Upper lobe of right lung (tissue), 1 donor: ENCODE measurements at regions not wholly inside any gene's neighbourhood (a gene's known extent, or its start where the extent isn't known, plus 50 kb on each side); places are given as distances from the start of the nearest gene placed in this dataset.
A peak's percentile ranks its signal among the peaks of the same experiment; 100 is the strongest.

Experiments used
- ATAC-seq: fragments of 200-7000 bp; cut with Tn5 transposase; one replicate; pipeline ENCODE4 v1.9.1; 2020; ENCODE audit warnings: mild to moderate bottlenecking, moderate library complexity
- DNase-seq: peaks from one replicate; pipeline ENCODE4 v3.0.0-alpha.2; 2020
- H3K27ac ChIP-seq: fragments of 200-600 bp; one replicate; pipeline ENCODE4 v1.8.0; 2022
- H3K27me3 ChIP-seq: fragments of 200-600 bp; one replicate; pipeline ENCODE4 v1.8.0; 2022; ENCODE audit warnings: mild to moderate bottlenecking
- H3K36me3 ChIP-seq: fragments of 200-600 bp; one replicate; pipeline ENCODE4 v1.8.0; 2022
- H3K4me1 ChIP-seq: fragments of 200-600 bp; one replicate; pipeline ENCODE4 v1.8.0; 2022
- H3K4me3 ChIP-seq: fragments of 200-600 bp; one replicate; pipeline ENCODE4 v1.8.0; 2022; ENCODE audit warnings: mild to moderate bottlenecking
- H3K9me3 ChIP-seq: fragments of 200-600 bp; one replicate; pipeline ENCODE4 v1.8.0; 2022
- CTCF ChIP-seq: fragments of 200-600 bp; IDR thresholded peaks from one replicate; pipeline ENCODE4 v1.8.0; 2022; ENCODE audit warnings: antibody characterized with exemption
- intact Hi-C: fragments of 100-400 bp; cut with DNase I; formaldehyde crosslinking; loops from one replicate; pipeline ENCODE4 v1.11.0; 2022
- donor health status: DM: no; HTN: yes; CAD: no; lungs with severe emphysema.

DNA sequence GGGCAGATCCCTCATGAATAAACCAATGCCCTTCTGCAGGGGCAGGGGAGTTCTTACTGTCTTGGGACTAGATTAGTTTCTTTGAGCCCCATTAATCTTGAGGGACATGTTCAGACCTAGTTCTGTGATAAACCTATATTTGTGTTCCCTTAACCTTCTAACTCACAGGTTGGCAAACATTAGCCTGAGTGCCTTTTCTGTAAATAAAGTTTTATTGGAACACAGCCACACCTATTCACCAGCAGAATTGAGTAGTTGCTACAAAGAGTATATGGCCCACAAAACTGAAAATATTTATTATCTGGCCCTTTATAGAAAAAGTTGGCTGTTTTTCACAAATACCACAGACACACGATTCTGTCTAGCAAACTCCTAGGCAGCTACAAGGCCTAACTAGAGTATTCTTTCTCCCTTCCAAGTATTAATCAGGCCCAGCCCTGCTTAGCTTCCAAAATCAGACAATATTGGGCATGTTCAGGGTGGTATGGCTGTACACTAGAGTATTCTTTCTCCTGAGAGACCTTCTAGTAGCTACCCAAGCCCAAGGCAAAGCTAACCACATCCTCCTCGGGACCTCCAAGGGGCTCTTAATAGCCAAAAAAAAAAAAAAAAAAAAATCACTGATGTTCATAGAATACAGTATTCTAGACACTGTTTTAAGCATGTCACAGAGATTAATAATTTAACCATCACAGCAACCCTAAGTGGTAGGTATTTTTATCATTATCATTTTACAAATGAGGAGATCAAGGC is 199.3 kb upstream of the PWP1 start:
- H3K27ac ChIP-seq, result no peak overlapping the region
- no peak for DNase-seq

DNA sequence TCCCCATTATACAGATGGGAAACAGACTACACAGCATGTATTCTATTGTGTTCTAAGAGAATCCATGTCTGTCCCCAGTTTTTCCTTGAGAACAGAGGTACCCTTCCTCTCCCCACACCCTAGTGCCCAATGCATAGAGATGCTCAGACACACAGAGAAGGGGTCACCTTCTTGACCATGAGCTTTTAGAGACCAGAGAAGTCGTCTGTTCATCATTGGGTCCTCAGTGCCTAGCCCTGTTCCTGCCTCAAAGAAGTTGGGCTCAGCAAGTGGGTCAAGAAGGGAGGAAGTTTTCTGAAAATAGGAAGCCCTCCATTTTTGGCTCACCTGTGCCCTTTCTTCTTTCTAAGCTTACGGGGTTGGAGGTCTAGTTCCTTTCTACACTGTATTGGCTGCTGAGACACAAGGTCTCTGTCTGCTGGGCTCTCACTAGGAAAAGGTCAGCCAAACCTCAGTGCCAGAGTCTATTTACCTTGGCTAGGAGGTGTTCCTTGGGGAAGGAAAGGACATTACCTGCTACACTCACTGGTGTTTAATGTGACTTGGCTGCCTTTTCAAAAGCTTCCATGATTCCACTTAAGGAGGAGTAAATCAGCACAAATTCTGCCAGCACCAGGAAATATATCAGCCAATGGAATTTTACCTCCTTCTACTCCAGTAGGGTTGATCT is 198.5 kb upstream of the PWP1 start:
- Histone ChIP-seq H3K9me3 (no peaks in the 10 kb centered on the region), H3K4me1 (no peaks in the 10 kb centered on the region), H3K4me3 (no peak overlapping the region), H3K27me3 (no peaks in the 10 kb centered on the region), H3K27ac (no peak overlapping the region), H3K36me3 (no peaks in the 10 kb centered on the region)
- TF ChIP-seq CTCF, result no peak
- ATAC-seq (peak; percentile 52), DNase-seq (no peak)
- intact Hi-C loops, result no loop called here

More for the DNA sequence above, 199.3 kb upstream of the PWP1 start:
- Histone ChIP-seq H3K4me3 (no peak overlapping the region), H3K27me3 (no peaks in the 10 kb centered on the region), H3K36me3 (no peaks in the 10 kb centered on the region), H3K9me3 (no peaks in the 10 kb centered on the region), H3K4me1 (no peaks in the 10 kb centered on the region)
- ATAC-seq, result no peak
- intact Hi-C loops, result no loop called here
- TF ChIP-seq CTCF, result no peak

DNA sequence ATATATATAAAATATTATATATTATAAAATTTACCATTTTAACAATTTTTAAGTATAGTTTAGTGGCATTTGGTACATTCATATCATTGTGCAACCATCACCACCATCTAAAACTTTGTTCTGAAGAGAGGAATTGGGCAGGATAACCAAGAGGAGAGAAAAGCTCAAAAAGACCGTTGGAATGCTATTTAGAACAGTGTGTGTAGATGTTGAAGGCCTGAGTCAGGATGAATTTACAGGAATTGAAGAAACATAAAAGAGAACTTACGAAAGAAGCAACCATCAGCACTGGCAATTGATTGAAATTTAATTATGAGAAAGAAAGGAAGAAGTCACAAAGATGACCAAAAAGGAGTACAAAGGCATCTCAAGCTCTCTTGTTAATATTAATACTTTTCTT is 196.9 kb upstream of the PWP1 start:
- H3K27me3 ChIP-seq, result no peaks in the 10 kb centered on the region
- no peak overlapping the region for H3K4me3 ChIP-seq
- no peaks in the 10 kb centered on the region for H3K4me1 ChIP-seq
- H3K27ac ChIP-seq, result no peak overlapping the region
- no peak for TF ChIP-seq CTCF
- intact Hi-C loops, result no loop called here
- DNase-seq (no peak), ATAC-seq (no peak)
- no peaks in the 10 kb centered on the region for H3K9me3 ChIP-seq
- no peaks in the 10 kb centered on the region for H3K36me3 ChIP-seq

DNA sequence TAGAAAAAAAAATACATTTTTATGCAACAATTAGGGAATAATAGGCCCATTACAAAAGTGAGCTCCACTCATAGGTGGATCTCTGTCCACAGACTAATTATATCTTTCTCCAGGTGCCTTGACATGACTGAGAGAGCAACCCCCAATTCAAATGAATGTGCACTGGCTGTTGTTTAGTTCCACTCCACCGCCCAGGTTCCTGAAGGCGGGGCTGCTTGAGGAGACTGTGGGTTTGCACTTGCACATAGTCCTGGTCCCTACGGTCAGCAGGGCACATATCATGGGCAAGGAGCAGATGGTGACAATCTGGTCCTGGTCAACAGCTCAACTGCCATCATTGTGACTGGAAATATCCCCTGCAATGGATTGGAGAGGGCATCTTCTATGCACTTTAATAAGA is 195.6 kb upstream of the PWP1 start:
- no peak for TF ChIP-seq CTCF
- no peak for ATAC-seq
- Histone ChIP-seq H3K9me3 (no peaks in the 10 kb centered on the region), H3K4me3 (no peak overlapping the region), H3K27ac (no peak overlapping the region), H3K36me3 (no peaks in the 10 kb centered on the region), H3K4me1 (no peaks in the 10 kb centered on the region), H3K27me3 (no peaks in the 10 kb centered on the region)
- intact Hi-C loops, result no loop called here
- DNase-seq, result no peak

DNA sequence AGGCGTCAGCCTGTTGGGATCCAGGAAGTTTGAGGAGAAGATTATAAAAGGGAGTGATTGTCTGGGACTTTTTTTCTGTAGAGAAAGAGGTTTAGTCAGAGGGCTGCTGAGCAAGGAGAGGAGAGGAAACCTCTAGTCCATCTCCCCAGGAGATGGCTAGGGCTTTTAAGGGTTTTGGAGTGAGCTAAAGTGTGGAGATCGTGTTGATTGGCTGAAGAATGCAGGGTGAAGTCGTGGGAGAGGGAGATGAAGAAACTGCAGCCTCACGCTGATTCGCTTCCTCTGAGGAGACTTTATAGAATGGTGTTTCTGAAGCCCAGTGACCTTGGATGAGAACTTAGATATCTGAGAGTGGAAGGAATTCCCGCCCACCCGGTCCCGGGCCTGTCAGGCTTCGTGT is 193.7 kb upstream of the PWP1 start:
- intact Hi-C loops, result no loop called here

More for the DNA sequence above, 193.7 kb upstream of the PWP1 start:
- Histone ChIP-seq H3K27me3 (no peaks in the 10 kb centered on the region), H3K27ac (no peak overlapping the region), H3K4me1 (no peaks in the 10 kb centered on the region), H3K4me3 (no peak overlapping the region), H3K9me3 (no peaks in the 10 kb centered on the region), H3K36me3 (no peaks in the 10 kb centered on the region)
- TF ChIP-seq CTCF, result no peak
- ATAC-seq, result no peak
- DNase-seq, result no peak
